CD4-positive, alpha-beta T cell treated with Interleukin-10 for 1 hour (primary cell): ENCODE measurements at regions not wholly inside any gene's neighbourhood (a gene's known extent, or its start where the extent isn't known, plus 50 kb on each side); places are given as distances from the start of the nearest gene placed in this dataset.
A peak's percentile ranks its signal among the peaks of the same experiment; 100 is the strongest.

Experiments
- DNase-seq: peaks from one replicate; pipeline ENCODE4 v3.0.0-alpha.2; 2020

- DNase-seq: no peak
Measured at GRCh38 chr3:7793786-7794185, 707.8 kb upstream of the LMCD1 start.

- DNase-seq: no peak
Measured at GRCh38 chr3:7798276-7798675, 703.3 kb upstream of the LMCD1 start.

GRCh38 chr3:7800006-7800780, 701.4 kb upstream of the LMCD1 start:
- peak; percentile 5 for DNase-seq

- DNase-seq: no peak
Measured at GRCh38 chr3:7812490-7812889, 689.1 kb upstream of the LMCD1 start.

- no peak for DNase-seq
Measured at GRCh38 chr3:7813365-7813764, 688.3 kb upstream of the LMCD1 start.

- DNase-seq: no peak
Measured at GRCh38 chr3:7817239-7817638, 684.4 kb upstream of the LMCD1 start.

DNA sequence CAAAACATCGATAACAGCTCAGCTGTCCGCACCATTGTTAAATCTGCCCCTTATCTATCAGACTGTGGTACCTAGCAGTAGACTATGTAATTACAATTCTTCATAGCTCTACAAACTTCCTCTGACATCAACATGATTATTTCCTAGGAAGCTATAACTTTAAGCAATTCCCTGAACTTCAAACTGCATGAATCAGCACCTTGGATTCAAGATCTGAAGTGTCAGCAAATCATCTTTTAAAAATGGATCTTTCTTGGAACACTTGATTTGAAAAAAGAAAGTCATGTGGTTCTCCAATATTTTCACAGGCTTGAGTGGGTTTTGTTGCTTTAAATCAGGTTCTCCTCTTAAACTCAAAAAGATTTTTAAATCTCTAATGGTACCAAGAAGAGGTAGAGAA, 680.7 kb upstream of the LMCD1 start:
- DNase-seq: no peak

DNA sequence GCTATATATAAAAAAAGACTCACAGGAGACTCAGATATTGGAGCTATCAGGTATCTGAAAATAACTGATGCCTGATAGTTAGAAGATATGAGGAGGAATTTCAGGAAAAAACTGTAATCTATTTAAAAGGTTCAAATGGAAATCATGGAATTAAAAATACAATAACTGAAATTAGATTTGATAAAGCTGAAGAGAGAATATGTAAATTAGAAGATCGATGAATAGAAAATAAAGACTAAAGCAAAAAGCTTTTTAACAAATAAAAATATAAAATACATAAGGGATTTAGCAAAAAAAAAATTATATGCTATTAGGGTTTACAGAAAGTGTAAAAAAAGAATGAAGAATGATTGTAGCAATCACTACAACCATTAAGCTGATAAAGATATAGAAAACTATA, 679.8 kb upstream of the LMCD1 start:
- DNase-seq: no peak

DNA sequence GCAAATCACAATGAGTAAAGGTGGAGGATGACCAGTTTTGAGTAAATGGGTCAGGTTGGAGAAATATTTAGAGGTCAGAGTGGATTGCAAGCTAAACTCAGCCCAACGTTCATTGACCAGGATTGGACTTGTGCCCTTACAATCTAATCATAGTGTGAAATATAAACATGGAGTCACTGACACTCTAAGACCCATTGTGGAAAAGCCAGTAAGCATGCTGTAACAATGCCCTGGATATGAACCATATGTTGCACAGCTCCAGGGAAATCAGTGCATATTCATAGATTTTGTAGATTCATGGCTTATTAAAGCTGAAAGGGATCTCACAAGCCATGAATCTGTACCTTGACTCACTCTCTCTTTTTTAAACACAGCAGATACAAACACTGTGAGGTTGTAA, 660.2 kb upstream of the LMCD1 start:
- DNase-seq: no peak

DNA sequence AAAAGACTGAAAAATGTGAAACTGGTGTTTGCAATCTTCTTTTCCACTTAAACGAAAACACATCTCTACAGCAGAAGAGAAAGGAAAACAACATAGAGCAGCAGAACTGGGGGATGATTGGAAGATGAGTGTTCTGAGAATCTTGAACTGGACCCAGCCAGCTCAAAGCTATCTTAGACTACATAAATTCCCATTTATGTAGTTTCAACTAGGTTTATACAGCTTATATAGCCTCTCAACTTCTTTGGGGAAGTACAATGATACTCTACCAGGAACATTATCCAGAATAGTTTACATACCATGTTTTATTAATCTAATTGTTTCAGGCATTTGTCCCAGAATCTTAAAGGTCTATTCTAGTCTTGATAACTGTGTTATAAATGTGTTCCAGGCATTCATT, 658.2 kb upstream of the LMCD1 start:
- no peak for DNase-seq

DNA sequence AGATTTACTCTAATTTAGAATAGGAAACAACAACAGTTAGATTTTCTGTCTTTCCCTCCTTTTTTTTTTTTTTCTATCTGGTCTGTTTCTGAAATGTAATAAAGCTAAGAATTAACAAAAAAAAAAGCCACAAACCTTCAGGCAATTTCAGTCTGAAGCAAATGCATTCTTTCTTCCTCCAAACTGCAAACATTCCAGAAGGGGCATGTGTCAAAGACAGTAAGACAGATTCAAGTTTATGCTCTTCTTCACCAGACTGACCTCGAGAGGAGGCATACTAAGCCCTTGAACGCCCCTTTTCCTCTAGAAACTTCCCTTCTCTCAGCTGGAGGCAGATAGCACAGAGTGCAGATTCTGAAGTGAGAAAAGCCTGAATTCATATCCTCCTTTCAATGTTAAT, 654.6 kb upstream of the LMCD1 start:
- no peak for DNase-seq

DNA sequence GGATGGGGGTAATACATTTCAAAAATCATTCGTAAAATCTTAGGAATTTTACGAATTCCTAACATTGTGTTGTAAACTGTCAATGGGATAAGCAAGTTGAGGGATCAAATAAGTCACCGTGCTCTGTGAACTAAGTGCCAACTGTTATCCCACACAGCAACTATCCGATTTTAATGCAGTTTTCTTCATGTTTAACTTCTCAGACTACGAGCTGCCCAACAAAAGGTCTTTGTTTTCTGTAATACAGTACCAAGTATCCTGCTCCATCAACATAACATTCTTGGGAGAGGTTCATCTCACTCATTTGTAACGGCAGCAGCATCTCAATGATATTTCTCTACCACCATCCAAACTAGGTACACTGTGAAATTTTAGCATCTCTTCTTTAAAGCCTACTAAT, 654.1 kb upstream of the LMCD1 start:
- DNase-seq: no peak

DNA sequence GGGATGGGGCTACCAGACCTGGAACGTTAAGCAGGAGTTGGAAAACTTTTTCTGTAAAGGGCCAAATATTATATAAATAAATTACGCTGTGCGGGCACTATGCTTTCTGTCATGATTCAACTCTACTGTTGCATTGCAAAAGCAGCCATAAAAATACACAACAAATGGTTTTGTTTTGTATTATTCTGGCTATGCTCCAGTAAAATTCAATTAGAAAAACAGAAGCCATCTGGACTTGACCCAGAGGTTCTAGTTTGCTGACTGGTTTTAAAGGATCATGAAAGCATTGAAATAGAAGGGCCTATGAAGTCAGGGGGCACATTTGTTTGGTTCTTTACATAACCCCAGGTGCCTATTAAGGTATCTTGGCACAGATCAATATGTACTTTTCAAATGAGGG, 647.4 kb upstream of the LMCD1 start:
- DNase-seq: no peak

DNA sequence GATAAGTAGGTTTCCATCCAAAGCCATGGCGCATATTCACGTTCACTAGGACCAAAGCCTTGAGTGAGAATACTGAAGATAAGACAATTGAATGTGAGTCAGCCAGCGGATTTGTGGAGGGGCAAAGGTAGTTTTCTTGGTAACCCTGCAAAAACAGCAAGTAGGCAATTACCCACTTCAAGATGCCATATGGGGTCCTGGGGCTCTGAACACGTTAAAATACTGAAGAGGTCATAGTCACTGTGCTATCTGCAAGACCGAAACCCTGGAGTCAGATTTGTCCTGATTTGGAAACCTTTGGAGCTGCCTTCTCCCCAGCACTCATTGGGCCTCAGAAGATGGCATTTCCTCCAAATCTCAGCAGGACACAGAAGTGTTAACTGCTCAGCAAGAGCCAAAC, 646.9 kb upstream of the LMCD1 start:
- no peak for DNase-seq

GRCh38 chr3:7865611-7866010, 636.0 kb upstream of the LMCD1 start:
- no peak for DNase-seq

- no peak for DNase-seq
Measured at GRCh38 chr3:7867587-7867986, 634.0 kb upstream of the LMCD1 start.

DNA sequence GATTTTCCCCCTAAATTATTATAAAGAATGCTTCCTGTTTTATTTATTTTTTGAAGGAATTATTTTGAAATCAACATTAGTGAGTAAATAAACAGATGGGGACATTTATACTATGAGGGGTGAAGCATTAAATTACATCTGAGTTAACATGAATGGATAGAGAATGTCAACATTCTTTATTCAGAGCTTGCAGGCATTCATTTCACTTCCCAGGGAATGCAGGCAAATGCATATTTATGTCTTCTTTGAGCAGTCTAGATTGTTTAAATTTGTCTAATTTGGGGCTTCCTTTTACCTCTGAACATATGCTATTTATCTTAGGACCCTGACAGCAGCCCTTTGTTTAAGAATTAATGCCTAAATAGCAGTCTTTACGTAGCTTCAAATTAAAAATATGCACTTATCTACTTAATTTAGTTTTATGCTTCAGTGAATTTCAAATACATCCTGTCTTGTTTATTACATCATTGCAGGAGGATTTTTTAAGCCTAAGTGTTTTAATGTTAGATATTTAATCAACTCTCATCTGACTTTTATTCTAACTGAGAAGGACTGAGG, 630.5 kb upstream of the LMCD1 start:
- DNase-seq: no peak

DNA sequence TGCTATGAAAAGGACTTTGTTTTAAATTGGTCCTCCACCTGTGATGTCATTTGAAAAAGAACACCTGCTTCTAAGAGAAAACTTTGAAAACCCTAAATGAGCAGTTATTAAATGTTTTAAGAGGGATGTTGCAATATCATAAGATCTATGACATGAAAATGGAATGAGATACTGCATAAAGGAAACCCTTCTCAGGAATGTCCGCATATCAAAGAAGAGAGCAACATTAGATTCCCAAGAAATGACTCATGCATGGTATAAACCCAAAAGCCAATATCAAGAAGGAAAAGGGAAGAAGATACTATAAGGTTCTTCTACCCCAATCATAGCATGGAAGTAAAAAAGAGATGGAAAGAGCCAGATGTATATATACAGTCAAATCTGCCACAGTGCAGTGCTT, 627.5 kb upstream of the LMCD1 start:
- DNase-seq: no peak

DNA sequence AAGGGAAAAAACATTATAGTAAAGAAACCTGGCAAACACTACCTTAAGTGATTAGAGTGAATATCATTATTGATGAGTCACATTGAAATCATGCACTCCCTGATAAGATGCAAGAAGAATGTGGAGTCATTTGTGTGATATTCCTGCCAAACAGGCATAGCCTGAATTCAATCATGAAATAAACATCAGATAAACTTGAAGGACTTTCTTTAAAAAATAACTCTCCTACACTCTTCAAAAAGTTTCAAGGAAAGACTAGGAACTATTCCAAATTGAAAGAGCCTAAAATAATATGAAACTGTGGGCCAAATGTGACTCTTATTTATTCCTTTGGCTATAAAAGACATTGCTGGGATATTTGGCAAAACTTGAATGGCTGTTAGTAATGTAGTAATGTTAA, 625.7 kb upstream of the LMCD1 start:
- DNase-seq: no peak

DNA sequence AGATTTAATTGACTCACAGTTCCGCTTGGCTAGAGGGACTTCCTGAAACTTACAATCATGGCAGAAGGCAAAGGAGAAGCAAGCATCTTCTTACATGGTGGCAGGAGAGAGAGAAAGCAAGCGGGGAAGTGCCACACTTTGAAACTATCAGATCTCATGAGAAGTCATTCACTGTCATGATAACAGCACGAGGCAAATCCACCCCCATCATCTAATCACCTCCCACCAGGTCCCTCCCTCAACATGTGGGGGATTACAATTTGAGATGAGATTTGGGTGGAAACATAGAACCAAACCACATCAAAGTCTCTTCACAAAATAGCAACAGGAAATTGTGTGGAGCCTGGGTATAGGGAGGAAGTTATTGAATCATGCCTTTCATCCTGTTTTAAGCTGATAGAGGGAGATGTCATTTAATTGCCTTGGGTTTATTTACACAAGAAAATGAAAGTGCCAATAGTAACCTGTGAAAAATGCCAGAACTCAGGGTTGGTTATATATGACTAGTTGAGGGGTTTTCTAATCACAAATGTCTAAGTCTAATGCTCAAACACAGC, 624.8 kb upstream of the LMCD1 start:
- peak; percentile 62 for DNase-seq

DNA sequence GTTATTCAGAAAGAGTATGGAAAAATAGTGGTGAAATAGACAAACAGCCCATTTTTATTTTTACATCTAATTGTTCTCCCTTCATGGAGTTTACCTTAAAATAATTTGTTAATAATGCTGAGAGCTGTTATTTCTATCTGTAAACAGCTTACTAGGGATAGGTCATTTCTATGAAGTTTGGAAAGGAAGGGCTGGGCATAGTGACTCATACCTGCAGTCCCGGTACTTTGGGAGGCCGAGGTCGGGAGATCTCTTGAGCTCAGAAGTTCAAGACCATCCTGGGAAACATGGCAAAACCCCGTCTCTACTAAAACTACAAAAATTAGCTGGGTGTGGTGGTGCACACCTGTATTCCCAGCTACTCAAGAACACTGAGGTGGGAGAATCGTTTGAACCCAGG, 624.3 kb upstream of the LMCD1 start:
- no peak for DNase-seq

DNA sequence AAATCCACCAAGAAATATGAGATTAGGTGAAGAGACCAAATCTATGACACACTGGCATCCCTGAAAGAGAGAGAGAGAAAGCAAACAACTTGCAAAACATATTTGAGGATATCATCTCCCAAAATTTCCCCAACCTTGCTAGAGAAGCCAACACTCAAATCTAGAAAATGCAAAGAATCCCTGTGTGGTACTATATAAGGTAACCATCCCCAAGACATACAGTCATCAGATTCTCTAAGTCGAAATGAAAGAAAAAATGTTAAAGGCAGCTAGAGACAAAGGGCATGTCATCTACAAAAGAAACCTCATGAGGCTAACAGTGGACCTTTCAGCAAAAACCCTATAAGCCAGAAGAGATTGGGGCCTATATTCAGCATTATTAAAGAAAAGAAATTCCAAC, 622.1 kb upstream of the LMCD1 start:
- DNase-seq: no peak

- no peak for DNase-seq
Measured at GRCh38 chr3:7881946-7882345, 619.7 kb upstream of the LMCD1 start.

- DNase-seq: no peak
Measured at GRCh38 chr3:7897655-7898054, 604.0 kb upstream of the LMCD1 start.

GRCh38 chr3:7913283-7913682, 588.3 kb upstream of the LMCD1 start:
- DNase-seq: no peak
